NCI-H146 treated with DMSO at 0.1 percent for 48 hours (cell line): ENCODE measurements at regions not wholly inside any gene's neighbourhood (a gene's known extent, or its start where the extent isn't known, plus 50 kb on each side); places are given as distances from the start of the nearest gene placed in this dataset.

Experiments
- DNase-seq: peaks from one replicate; lab custom pipeline; 2025; ENCODE audit not compliant: unreplicated experiment; lab: John Stamatoyannopoulos, UW

DNA sequence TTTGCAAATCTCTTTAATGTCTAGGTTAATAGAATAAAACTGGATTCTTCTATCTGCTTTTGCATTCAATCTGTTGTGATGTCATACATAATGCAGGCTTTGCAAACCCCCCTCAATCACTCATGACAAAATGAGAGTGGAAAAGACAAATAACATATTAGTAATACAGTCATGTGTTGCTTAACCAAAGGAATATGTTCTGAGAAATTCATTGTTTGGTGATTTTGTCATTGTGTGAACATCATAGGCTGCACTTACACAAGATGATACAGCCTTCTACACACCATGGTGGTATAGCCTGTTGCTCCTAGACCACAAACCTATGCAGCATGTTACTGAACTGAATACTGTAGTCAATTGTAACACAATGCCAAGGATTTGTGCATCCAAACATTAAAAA, 87.3 kb upstream of the SEC61G start:
- no peak for DNase-seq

GRCh38 chr7:54847921-54848320, 88.9 kb upstream of the SEC61G start:
- DNase-seq: no peak

- DNase-seq: no peak
These were observed 97.8 kb upstream of the SEC61G start for GRCh38 chr7:54856856-54857255.

GRCh38 chr7:54857294-54857693, 98.3 kb upstream of the SEC61G start:
- no peak for DNase-seq

- no peak for DNase-seq
These were observed 99.1 kb upstream of the SEC61G start for GRCh38 chr7:54858008-54858692.

- DNase-seq: no peak
These were observed 100.1 kb upstream of the SEC61G start for GRCh38 chr7:54859066-54859465.

DNA sequence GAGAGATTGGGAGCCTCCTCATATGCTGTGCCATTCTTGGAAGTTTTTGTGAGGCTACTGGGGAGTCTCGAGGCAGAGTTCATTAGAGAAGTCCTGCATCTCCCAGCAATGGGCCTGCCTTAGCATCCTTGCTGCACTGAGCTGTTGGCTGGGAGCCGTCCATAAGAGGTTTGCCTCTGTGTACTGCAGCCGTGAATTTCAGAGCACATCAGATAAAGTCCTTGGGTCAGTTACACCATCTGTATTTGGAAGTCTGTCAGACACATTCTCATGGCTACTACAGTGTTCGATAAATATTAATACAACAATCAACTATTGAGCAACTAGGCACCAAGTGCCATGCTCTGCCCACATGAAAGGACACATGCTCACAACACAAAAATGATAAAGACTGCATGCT, 100.5 kb upstream of the SEC61G start:
- DNase-seq: no peak

GRCh38 chr7:54860003-54860775, 101.2 kb upstream of the SEC61G start:
- no peak for DNase-seq

DNA sequence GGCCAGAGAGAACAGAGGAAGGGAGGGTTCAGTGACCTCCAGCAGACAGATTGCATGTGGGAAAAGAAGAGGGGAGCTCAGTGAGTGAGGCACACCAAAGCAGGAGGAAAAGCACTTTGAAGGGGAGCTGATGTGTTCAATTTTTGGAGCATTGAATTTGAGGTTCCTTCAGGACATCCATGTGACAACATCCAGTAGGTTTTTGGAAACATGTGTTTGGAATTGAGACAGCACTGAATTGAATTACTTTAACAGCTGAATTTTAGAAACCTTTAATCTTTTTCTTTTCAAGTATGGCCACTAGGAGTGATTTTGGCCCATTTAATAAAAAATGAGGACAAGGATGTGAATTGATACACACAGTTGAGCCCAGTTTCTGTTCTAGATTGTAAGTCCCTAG, 101.8 kb upstream of the SEC61G start:
- no peak for DNase-seq

DNA sequence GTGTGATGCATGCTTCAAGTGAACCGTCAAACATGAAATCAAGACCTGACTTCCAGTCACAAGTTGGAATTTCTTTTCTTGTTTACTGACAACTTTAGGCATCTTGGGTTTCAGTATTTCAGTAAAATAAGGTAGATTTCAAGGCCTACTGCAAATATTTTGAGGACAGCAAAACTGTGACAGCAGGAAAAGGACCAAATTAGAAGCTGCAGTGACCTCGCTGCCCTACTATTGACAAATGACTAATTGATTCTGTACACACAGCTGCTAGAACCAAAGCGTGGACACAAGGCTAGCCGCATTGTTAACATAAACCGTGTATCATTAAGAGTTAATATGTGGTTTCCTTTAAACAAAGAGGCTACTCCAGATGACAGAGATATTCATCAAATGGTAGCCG, 105.7 kb upstream of the SEC61G start:
- peak; percentile 13 for DNase-seq

DNA sequence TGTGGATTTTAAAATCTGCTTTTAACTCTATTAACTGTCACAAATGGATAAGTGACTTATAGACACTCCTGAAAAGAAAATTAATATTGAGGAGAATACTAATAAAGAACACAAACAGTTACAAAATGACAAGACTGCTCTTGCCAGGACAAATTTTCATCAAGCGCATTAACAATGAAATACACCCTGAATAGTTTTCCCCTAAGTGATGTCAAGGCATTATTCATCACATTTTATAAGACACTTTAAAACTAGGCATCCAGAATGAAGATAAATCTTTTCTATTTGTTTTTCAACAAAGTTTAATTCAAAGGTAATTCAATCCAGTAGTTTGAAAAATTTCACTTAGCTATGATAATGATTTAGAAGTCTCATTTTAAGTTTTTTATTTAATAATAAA, 110.5 kb upstream of the SEC61G start:
- no peak for DNase-seq

GRCh38 chr7:54874804-54875203, 115.8 kb upstream of the SEC61G start:
- DNase-seq: no peak

DNA sequence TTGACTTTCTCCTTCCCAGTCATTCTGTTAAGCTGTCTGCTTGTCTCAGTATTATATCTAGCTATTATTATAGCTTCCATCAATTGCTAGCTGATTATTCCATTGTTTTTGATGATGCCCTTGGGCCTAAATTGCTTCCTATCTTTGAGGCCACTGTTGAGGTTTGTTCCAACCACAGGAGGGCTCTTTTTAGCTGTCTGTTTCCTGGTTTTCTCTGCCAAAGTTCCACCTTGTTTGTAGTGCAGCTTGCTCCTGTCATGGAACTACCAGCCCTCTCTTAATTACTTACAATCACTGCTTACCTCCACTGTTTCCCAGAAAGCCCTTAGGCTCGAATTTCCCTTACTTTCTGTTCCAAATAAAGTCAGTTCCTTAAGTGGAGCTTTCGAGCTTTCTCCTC, 118.7 kb upstream of the SEC61G start:
- DNase-seq: no peak

DNA sequence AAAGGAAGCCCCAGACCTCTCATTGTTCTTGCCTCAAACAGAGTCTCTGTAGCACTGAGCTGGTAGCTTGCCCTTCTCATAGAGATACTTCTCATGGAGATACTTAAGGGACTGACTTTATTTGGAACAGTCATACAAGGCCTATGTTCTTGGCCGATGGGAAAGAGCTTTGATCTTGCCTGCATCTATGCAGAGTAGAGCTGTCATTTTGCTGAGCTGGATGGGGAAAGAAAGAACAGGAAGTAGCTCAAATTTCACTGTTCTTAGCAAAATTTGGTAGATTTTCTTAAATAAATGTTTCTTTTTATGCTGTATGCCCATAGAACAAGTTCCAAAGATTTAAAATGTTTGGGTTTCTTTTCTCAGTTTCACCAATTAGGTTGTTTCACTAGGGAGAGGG, 119.3 kb upstream of the SEC61G start:
- DNase-seq: no peak

DNA sequence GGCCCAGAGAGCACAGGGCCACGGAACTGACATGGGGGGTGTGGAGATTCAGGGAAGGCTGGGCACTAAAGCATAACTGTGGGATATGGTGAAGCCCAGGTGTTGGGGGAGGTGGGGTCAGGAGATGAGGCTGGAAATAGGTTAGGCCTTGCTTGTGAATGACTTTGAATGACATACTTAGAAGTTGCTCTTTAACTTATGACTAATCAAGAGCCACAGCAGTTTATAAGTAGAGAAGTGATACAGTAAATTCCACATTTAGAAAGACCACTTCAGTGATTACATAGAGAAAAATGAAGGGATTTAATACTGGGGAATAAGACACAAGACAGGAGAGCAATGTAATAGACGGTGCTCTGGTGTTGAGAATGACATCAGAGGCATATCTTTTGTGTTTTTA, 120.8 kb upstream of the SEC61G start:
- DNase-seq: no peak

DNA sequence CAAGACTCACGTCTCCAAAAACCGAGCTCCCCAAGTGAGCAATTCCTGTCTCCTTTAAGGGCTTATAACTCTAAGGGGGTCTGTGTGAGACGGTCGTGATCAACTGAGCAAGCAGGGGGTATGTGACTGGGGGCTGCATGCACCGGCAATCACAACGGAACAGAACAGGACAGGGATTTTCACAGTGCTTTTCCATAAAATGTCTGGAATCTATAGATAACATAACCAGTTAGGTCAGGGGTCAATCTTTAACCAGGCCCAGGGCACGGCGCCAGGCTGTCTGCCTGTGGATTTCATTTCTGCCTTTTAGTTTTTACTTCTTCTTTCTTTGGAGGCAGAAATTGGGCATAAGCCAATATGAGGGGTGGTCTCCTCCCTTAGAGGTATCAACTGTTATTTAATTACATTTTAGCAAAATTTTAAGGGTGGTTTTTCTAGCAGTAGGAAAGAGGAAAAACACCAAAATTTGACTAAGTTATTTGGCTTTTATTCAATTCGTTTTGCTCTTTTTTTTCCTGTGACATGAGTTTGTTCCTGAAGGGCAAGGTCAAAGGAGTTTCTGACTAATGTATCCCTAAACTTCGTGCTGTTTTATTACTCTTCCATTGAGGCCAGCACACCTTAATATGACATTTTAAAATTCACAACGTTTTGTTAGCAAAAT, 121.4 kb upstream of the SEC61G start:
- DNase-seq: no peak

DNA sequence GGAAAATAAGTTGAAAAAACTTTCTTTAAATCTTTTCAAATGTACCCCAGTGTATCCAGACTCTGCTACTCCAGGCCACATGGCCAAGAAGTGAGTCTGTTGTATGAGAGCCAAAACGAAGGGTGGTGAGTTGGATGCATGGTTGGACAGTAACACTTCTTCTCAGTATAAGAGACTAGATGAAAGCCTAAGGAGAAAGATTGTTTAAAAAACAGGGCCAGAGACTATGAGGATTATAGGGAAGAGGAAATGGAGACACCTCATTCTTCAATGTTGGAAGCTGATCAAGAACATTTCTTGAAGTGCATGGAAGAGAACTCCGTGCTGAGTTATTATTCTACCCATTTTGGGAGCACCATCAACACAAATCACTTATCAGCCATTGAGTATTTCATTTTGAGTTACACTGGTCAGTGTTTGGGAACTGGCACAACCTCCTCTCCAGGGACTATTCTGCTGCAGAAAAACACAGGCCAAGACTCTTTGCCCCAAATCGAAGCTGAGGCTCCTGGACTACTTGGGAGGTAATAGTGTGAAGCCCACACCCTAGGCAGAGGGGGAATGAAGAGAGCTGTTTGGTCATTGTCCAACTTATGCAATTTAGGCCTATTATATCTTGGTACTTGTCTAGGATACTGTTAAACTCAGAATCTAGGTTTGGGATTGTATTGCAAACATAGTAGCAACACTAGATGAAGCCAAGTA, 123.0 kb upstream of the SEC61G start:
- no peak for DNase-seq

DNA sequence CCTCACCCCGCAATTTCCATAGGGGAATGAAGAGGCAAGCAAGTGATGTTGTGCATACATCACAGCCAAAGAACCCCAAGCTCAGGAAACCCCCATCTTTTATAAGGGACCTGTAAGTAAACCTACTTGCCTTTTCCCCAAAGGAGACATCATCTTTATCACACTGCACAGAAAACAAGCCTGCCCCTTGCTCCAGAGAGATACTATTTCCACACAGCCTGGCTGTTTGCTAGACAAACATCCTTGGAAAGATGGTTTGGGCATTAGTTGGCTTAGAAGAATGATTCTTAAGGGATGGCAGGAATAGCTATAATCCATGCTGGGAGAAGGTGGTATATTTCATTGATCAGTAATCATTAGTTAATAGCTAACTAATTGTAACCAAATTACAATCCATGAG, 123.7 kb upstream of the SEC61G start:
- no peak for DNase-seq

GRCh38 chr7:54883576-54883975, 124.6 kb upstream of the SEC61G start:
- no peak for DNase-seq

DNA sequence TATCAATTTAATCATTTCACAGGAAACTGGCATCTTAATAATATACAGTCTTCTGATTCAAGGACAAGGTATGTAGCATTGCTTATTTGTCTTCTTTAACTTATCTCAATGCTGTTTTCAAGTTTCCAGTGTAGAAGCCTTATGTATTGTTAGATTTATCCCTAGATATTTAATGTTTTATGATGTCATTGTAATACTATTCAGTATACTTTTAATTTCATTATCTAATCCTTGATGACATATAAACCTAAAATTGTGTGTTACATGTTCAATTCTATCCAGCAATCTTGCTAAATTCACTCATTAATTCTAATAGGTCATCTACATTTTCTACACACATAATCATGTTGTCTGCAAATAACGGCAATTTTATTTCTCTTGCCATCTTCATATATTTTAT, 126.3 kb upstream of the SEC61G start:
- DNase-seq: no peak

DNA sequence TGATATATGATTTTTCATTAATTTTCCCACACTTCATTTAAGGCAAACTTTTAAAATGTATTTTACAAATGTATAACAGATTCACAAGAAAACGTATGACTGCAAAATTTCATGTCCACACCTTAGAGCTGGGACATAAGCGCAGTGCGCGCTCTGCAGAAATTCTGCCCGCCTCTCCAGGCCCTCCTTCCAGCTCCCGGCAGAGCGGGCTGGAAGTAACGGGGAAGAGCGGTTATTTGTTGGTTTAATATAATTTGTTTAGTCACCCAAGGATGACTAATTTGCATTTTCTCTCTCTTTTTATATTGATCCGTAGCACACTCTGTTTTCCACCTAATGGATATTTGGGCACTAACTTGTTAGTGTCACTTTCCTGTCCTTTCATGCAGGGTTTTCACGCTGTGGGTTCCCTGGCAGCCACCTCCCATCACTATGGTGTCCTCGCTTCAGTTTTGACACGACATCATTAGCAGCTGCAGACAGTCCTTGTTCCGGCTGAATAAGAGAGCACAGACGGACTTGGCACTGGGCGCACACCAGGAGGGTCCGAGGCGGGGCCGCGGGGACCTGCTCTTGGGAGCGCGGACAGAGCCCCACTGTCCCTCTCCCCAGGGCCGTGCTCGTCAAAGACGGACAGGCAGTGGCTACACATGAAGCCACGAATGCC, 129.2 kb upstream of the SEC61G start:
- no peak for DNase-seq
